ENCODE measurements at regions not wholly inside any gene's neighbourhood (a gene's known extent, or its start where the extent isn't known, plus 50 kb on each side); places are given as distances from the start of the nearest gene placed in this dataset.

DNA sequence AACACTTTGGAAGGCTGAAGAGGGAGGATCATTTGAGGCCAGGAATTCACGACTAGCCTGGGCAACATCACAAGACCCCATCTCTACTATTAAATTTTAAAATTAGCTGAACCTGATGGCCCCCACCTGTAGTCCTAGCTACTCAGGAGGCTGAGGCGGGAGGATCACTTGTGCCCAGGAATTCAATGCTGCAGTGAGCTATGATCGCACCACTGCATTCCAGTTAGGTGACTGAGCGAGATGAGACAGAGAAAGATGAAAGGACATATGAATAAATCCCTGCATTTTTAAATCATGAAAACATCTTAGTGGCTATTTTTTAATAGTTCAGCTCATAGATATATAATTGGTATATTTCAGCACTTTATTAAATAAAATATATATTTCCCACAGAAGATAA lies 93.8 kb downstream of the GPR63 start:
- no peak for DNase-seq

GRCh38 chr6:96742702-96743101 lies 94.6 kb downstream of the GPR63 start:
- DNase-seq: peak; percentile 70

DNA sequence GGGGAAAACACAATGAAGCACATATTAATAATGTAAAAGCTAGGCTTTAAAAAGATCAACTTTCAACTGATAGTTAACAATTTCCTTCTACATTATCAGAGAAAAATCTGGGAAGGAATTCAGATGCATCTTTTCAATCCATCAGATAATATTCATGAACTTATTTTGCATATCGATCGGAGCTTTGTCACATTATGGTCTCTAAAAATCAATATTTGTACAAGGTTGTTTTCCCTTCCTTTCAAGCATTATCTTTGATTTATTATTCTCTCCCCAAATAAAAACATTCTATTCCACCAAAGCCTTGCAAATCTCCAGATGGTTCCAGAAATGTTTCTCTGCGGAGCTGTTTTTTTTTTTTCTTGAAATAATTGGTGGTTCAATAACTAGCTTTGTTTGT lies 101.9 kb downstream of the GPR63 start:
- DNase-seq: no peak

GRCh38 chr6:96727144-96727543 lies 110.1 kb downstream of the GPR63 start:
- no peak for DNase-seq

- no peak for DNase-seq
These were observed 112.0 kb downstream of the GPR63 start for GRCh38 chr6:96725296-96725695.

- no peak for DNase-seq
These were observed 112.6 kb downstream of the GPR63 start for GRCh38 chr6:96724641-96725040.

GRCh38 chr6:96723362-96723761 lies 113.9 kb downstream of the GPR63 start:
- no peak for DNase-seq

- DNase-seq: no peak
These were observed 116.0 kb downstream of the GPR63 start for GRCh38 chr6:96721227-96721626.

DNA sequence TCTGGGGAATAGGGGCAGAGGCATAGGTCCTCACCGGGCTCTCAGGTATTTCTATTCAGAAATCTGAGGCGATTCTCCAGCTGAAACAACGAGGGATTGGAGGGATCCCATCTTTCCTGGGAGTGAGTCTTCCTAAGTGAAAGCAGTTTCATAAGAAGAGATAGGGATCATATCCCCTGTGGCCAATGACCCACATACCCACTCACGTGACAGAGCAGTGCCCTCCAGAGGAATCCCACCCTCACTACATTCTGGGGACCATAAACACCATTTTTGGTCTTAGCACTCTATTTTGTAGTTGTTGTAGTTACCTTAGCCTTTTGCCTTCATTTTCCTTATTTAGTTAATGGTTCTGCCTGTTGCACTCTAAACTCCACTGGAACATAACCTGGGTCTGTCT lies 121.1 kb downstream of the GPR63 start:
- DNase-seq: peak; percentile 27

DNA sequence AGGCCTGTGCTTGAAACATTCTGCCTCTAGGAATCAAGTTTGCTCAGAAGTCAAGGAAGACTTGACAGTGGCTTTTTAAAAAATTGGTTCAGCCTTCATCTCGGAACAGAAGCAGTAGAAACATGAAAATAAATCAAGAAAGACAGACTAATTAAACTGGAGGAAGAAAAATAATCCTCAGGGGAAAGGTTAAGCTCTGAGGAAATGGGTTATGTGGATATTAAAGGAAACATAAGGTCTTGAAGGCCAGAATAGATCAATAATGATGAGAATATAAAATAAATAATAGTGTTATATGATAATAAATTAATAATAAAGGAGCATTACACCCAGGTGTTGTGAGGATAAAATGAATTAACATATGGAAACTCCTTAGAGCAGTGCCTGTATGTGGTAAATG lies 121.7 kb downstream of the GPR63 start:
- no peak for DNase-seq

- no peak for DNase-seq
These were observed 132.6 kb downstream of the GPR63 start for GRCh38 chr6:96704713-96705112.

DNA sequence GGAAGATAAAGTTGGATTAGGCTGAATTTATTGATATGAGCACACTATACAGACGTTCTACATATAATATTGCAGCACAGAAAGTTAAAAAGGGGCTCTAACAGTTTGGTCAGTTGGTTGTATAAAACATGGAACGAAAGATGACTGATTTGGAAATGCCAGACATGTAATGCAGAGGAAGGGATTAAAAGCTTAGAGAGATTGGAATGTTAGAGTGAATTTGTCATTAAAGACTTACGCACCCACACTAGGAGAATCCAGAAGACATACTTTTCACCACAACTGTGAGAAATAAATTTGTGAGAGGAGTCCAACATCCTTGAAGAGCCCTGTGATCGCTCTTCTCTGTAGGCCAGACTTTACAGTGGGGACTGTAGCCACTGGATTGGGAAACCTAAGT lies 134.7 kb downstream of the GPR63 start:
- DNase-seq: no peak

DNA sequence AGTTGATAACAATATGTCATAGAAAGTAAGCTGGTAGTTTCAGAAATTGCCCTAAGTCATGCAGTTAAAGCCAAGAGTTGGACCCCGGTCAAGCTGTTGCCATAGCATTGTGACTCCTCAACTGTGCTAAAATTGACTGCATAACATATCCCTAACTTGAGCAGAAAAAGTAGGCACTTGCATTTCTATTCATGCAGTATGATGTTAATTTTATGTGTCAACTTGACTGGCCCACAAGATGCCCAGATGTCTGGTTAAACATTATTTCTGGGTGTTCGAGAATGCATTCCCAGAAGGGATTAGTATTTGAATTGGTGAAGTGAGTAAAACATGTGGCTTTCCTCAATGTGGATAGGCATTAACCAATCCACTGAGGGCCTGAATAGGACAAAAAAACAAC lies 136.4 kb downstream of the GPR63 start:
- no peak for DNase-seq

- peak; percentile 88 for DNase-seq
These were observed 131.5 kb downstream of the FHL5 start for GRCh38 chr6:96694429-96694828.

DNA sequence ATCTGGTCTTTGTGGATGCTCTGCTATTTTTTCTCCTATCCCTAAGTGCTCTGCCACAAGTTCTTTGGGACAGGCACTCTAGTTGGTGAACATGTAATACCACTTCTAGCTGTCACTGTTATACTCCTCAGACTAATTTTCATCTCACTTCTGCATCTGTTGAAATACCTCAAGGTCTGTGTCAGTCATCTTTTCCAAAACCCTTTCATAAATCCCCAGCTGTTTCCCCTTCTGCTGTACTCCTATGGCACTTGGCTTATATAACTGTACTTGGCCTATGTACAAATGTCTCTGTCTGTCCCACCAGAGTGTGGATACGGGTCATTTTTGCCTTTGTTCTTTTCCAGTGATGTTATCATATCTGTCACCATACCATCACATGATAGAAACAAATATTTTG lies 124.2 kb downstream of the FHL5 start:
- DNase-seq: no peak

- no peak for DNase-seq
These were observed 122.8 kb downstream of the FHL5 start for GRCh38 chr6:96685702-96686101.

- DNase-seq: no peak
These were observed 121.0 kb downstream of the FHL5 start for GRCh38 chr6:96683819-96684528.

- DNase-seq: no peak
These were observed 119.1 kb downstream of the FHL5 start for GRCh38 chr6:96682017-96682416.

GRCh38 chr6:96675597-96675996 lies 112.7 kb downstream of the FHL5 start:
- DNase-seq: peak; percentile 57

Measured in NCI-H1694 (cell line).